Activated gamma-delta T cell treated with Interleukin-2 at 50 U/mL for 16 hours (primary cell): ENCODE measurements at regions not wholly inside any gene's neighbourhood (a gene's known extent, or its start where the extent isn't known, plus 50 kb on each side); places are given as distances from the start of the nearest gene placed in this dataset.
"Not testable (repeated sequence)": the region's sequence is repeated elsewhere in the genome, so short reads cannot be mapped to it uniquely, and the experiment has no call there.

Experiments used
- DNase-seq: peaks from one replicate; pipeline ENCODE4 v3.0.0-alpha.2; 2020

- no peak for DNase-seq
These were observed 103.1 kb downstream of the KIF4B start for GRCh38 chr5:155116456-155117251.

GRCh38 chr5:155125551-155126095, 112.1 kb downstream of the KIF4B start:
- DNase-seq: no peak

GRCh38 chr5:155126573-155126972, 113.0 kb downstream of the KIF4B start:
- no peak for DNase-seq

- DNase-seq: no peak
These were observed 114.0 kb downstream of the KIF4B start for GRCh38 chr5:155127552-155127951.

GRCh38 chr5:155128786-155129512, 115.4 kb downstream of the KIF4B start:
- no peak for DNase-seq

- no peak for DNase-seq
These were observed 115.9 kb downstream of the KIF4B start for GRCh38 chr5:155129513-155129880.

GRCh38 chr5:155134130-155134529, 120.6 kb downstream of the KIF4B start:
- no peak for DNase-seq

- DNase-seq: no peak
These were observed 122.8 kb downstream of the KIF4B start for GRCh38 chr5:155136216-155136850.

GRCh38 chr5:155137683-155138082, 124.1 kb downstream of the KIF4B start:
- DNase-seq: no peak

- no peak for DNase-seq
These were observed 127.1 kb downstream of the KIF4B start for GRCh38 chr5:155140646-155141045.

GRCh38 chr5:155144956-155145355, 131.4 kb downstream of the KIF4B start:
- no peak for DNase-seq

- DNase-seq: no peak
These were observed 133.7 kb downstream of the KIF4B start for GRCh38 chr5:155147222-155147621.

GRCh38 chr5:155148694-155149093, 135.1 kb downstream of the KIF4B start:
- no peak for DNase-seq

- no peak for DNase-seq
These were observed 136.5 kb downstream of the KIF4B start for GRCh38 chr5:155150012-155150411.

GRCh38 chr5:155154973-155155372, 141.4 kb downstream of the KIF4B start:
- DNase-seq: no peak

- DNase-seq: not testable (repeated sequence)
These were observed 149.5 kb downstream of the KIF4B start for GRCh38 chr5:155163084-155163483.

GRCh38 chr5:155167736-155168135, 154.2 kb downstream of the KIF4B start:
- DNase-seq: no peak

- no peak for DNase-seq
These were observed 168.0 kb downstream of the KIF4B start for GRCh38 chr5:155181542-155181941.

- no peak for DNase-seq
These were observed 175.9 kb downstream of the KIF4B start for GRCh38 chr5:155189476-155189875.

- no peak for DNase-seq
These were observed 176.4 kb downstream of the KIF4B start for GRCh38 chr5:155189981-155190380.

- no peak for DNase-seq
These were observed 179.5 kb downstream of the KIF4B start for GRCh38 chr5:155193029-155193428.

- DNase-seq: no peak
These were observed 180.0 kb downstream of the KIF4B start for GRCh38 chr5:155193483-155194107.

- DNase-seq: no peak
These were observed 187.1 kb downstream of the KIF4B start for GRCh38 chr5:155200608-155201007.
